OCI-LY7 (cell line): ENCODE measurements at regions not wholly inside any gene's neighbourhood (a gene's known extent, or its start where the extent isn't known, plus 50 kb on each side); places are given as distances from the start of the nearest gene placed in this dataset.

Experiments used
- CTCF ChIP-seq: fragments of 200-600 bp; sonication (generic); conservative IDR thresholded peaks from 2 replicates; pipeline ENCODE4 v1.5.1; 2014; ENCODE audit warnings: mild to moderate bottlenecking, antibody characterized with exemption, low read length, moderate library complexity, mixed read lengths
- EZH2phosphoT487 ChIP-seq: fragments of 200-600 bp; sonication (generic); IDR thresholded peaks from 2 replicates; pipeline ENCODE4 v1.6.1; 2018; ENCODE audit warnings: low read depth, borderline replicate concordance, mild to moderate bottlenecking, mixed run types, antibody characterized with exemption, low read length, moderate library complexity, mixed read lengths

- no peak for TF ChIP-seq CTCF
- no peak for TF ChIP-seq EZH2phosphoT487
Measured at GRCh38 chr2:126189527-126189926, 466.4 kb upstream of the GYPC start.
